Brain microvascular endothelial cell (primary cell): ENCODE measurements at regions not wholly inside any gene's neighbourhood (a gene's known extent, or its start where the extent isn't known, plus 50 kb on each side); places are given as distances from the start of the nearest gene placed in this dataset.

Source experiments
- DNase-seq: peaks from one replicate; pipeline ENCODE4 v3.0.0-alpha.2; 2020
- H3K27ac ChIP-seq: fragments of 250-450 bp; sonication (Bioruptor Pico); 2 replicates; pipeline ENCODE4 v1.5.1; 2020; ENCODE audit warnings: mild to moderate bottlenecking, moderate library complexity
- H3K27me3 ChIP-seq: fragments of 250-450 bp; sonication (Bioruptor Pico); replicated peaks from 2 replicates; pipeline ENCODE4 v1.5.1; 2020; ENCODE audit warnings: mild to moderate bottlenecking
- H3K36me3 ChIP-seq: fragments of 250-450 bp; sonication (Bioruptor Pico); replicated peaks from 2 replicates; pipeline ENCODE4 v1.5.1; 2020; ENCODE audit warnings: mild to moderate bottlenecking
- H3K4me3 ChIP-seq: 2 replicates; pipeline ENCODE4 v1.5.1; 2011; ENCODE audit warnings: low read depth, mild to moderate bottlenecking, control low read depth, low read length, moderate library complexity
- CTCF ChIP-seq: IDR thresholded peaks from 2 replicates; pipeline ENCODE4 v1.5.1; 2011; ENCODE audit warnings: low read depth, mild to moderate bottlenecking, moderate library complexity, low read length, control low read depth, inconsistent platforms; ENCODE audit errors: missing control alignments
- in situ Hi-C: cut with HindIII; loops from 2 replicates; pipeline ENCODE4 v1.10.0; 2017; ENCODE audit warnings: low sequenced_read_pairs, low pct_ligation_motif_present

- no peak for DNase-seq
Measured at GRCh38 chr1:111565968-111566367, 53.6 kb upstream of the RAP1A start.

DNA sequence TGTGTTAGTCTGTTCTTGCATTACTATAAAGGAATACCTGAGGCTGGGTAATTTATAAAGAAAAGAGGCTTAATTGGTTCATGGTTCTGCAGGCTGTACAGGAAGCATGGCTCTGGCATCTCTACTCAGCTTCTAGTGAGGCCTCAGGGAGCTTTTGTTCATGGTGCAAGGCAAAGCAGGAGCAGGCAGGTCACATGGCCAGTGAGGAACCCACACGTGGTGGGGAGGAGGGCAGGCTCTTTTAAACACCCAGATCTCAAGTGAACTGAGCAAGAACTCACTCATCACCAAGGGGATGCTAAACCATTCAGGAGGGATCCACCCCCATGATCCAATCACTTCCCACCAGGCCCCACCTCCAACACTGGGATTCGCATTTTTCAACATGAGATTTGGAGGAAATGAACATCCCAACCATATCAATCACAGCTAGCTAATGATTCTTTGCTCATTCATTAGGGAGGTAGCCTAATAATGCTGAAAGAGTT lies 51.4 kb upstream of the RAP1A start:
- no peak for TF ChIP-seq CTCF
- no peak for DNase-seq
- H3K27me3 ChIP-seq = no peaks in the 10 kb centered on the region
- in situ Hi-C loops = no loop called here
- H3K4me3 ChIP-seq = no peak overlapping the region
- H3K36me3 ChIP-seq = no peaks in the 10 kb centered on the region
- H3K27ac ChIP-seq = no peak overlapping the region

More at GRCh38 chr1:111565968-111566367, 53.6 kb upstream of the RAP1A start:
- in situ Hi-C loops = no loop called here
- Histone ChIP-seq H3K4me3 (no peak overlapping the region), H3K36me3 (no peaks in the 10 kb centered on the region), H3K27me3 (no peaks in the 10 kb centered on the region), H3K27ac (no peak overlapping the region)
- TF ChIP-seq CTCF = no peak
